ENCODE measurements at regions not wholly inside any gene's neighbourhood (a gene's known extent, or its start where the extent isn't known, plus 50 kb on each side); places are given as distances from the start of the nearest gene placed in this dataset.
"Not testable (repeated sequence)": the region's sequence is repeated elsewhere in the genome, so short reads cannot be mapped to it uniquely, and the experiment has no call there.

GRCh38 chr2:220555961-220556630, 928.7 kb downstream of the SLC4A3 start:
- DNase-seq (ENCODE audit: low spot score): peak; percentile 53

GRCh38 chr2:220556658-220557057, 929.2 kb downstream of the SLC4A3 start:
- DNase-seq (ENCODE audit: low spot score): peak; percentile 67

DNA sequence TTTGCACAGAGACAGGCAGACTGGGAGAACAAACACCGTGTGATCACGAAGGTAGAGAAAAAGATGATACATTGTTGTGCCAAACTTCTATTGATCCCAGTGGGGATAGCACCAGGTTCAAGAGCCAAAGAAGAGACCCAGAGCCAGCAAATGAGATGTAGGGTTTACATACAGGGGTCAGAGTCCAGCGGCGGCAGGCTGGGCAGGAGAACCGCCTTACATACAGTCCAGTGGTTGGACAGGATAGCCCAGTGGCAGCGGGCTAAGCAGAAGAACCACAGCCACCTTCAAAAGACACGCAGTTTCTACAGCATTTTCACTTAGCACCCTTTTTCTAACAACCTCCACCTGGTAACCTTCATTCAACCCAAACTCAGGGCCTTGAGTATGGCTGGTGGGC, 932.8 kb downstream of the SLC4A3 start:
- DNase-seq (ENCODE audit: low spot score): no peak

- no peak for DNase-seq (ENCODE audit: low spot score)
Observed at GRCh38 chr2:220562375-220563140, 935.1 kb downstream of the SLC4A3 start.

GRCh38 chr2:220568296-220568695, 940.9 kb downstream of the SLC4A3 start:
- no peak for DNase-seq (ENCODE audit: low spot score)

GRCh38 chr2:220569112-220569897, 941.9 kb downstream of the SLC4A3 start:
- DNase-seq (ENCODE audit: low spot score): no peak

GRCh38 chr2:220572385-220572784, 945.0 kb downstream of the SLC4A3 start:
- DNase-seq (ENCODE audit: low spot score): no peak

GRCh38 chr2:220574038-220574437, 946.6 kb downstream of the SLC4A3 start:
- DNase-seq (ENCODE audit: low spot score): no peak

DNA sequence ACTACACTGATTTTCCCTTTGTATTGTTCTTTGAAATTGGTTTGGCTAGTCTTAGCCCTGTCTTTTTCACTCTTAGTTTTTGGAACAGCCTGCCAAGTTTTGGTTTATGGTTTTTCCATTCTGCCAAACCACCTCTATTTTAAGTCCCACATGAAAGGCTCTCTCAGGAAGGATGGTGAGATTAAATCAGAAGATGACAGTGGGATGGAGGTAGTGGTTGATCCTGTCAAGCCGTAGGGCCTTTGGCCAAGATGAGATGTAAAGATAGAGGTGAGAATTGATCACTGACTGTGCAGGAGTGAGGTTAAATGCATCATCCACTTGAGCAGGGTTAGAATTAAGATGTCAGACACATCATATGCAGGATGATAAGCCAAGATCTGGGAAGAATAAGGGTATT, 948.5 kb downstream of the SLC4A3 start:
- no peak for DNase-seq (ENCODE audit: low spot score)

DNA sequence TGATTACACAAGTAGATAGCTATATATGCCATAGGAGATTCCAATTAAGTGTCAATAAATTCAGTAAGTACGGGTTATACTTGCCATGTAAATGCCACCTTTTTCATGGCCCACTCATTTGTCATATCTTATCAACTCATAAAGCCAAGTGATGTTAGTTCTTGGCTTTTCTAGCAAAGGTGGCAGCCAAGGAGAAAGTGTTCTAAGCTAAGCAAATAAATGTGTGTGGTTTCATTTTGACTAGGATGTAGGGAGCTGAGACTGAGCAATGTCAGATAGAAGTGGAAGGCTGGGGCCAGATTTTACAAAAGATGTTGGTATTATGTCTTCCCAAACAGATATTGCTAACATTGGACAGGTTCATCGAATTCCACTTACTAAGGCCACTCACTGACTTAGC, 952.0 kb downstream of the SLC4A3 start:
- no peak for DNase-seq (ENCODE audit: low spot score)

DNA sequence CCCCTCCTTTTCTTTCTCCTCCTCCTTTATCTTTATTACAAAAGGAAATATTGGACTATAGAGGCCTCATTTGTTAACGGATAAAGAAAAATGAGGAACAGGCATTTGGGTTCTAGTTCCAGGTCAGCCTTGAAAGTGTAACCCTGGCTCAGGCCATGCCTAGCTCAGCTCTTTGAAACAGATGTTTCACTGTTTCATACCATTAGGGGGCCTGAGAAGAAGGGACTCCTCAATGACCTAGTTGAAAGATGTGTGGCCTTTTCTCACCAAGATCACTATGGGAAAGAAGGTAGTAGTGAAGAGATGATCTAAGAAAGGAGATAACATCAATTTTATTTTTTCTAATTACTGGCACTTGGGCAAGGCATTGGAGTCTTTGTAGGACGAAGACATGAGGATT, 952.7 kb downstream of the SLC4A3 start:
- no peak for DNase-seq (ENCODE audit: low spot score)

DNA sequence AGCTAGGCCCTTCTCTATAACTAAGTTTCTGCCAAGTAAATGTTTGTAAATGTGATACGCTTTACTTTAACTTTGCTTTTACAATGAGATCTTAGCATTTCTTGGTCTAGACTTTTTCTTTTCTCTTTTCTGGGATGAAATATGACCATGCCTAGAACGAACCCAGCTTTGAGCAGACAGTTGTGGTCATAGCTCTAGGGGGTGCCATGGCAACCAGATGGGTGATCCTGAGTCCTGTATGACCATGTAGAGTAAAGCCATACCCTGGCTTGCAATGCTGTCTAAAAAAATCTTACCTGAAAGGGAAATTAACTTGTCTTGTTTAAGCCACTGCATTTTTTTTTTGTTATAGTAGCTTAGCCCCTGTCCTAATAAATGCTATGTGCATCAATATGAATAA, 956.3 kb downstream of the SLC4A3 start:
- DNase-seq (ENCODE audit: low spot score): no peak

GRCh38 chr2:220585241-220585640, 957.8 kb downstream of the SLC4A3 start:
- DNase-seq (ENCODE audit: low spot score): no peak

DNA sequence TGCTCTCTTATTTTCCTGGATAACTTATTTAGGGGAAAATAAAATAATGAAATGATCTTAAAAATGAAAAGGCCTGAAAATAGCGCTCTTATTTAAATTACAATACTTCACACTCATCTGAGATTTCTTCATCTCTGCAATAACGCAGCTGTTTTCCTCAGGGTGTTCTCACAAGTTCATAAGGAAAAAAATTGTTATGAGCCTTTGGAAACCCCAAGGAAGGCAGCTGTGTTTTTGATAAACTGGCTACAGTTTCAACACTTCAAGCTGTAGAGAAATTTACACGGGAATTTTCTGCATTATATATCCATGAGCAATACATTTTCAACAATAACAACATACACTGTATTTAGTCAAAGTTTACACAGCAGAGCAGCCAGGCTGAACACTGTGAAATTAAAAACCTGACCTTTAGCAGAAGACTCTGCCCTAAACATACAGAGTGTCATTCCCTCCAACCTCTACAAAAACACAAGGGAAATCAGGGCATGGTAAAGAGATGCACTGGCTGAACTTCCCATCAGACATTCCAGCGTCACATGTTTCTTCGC, 959.6 kb downstream of the SLC4A3 start:
- DNase-seq (ENCODE audit: low spot score): no peak

DNA sequence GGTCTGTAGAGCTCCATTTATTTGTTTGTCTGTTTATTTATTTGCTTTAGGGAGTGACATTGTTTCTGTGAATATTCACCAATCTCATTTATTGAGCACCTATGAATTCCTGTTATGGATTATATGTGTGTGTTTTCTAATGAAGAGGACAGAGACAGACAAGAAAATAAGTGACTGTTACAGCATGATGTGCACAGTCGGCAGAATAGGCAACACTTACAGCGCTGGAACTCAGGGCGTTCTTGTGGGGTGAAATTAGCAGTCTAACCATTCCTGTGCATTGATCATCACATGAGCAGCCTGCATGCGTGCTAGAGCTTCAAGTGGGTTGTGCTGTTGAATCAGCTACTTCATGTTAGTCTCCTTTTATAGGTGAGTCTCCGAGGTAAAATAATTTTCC, 960.7 kb downstream of the SLC4A3 start:
- no peak for DNase-seq (ENCODE audit: low spot score)

- DNase-seq (ENCODE audit: low spot score): no peak
Observed at GRCh38 chr2:220590476-220590875, 963.0 kb downstream of the SLC4A3 start.

DNA sequence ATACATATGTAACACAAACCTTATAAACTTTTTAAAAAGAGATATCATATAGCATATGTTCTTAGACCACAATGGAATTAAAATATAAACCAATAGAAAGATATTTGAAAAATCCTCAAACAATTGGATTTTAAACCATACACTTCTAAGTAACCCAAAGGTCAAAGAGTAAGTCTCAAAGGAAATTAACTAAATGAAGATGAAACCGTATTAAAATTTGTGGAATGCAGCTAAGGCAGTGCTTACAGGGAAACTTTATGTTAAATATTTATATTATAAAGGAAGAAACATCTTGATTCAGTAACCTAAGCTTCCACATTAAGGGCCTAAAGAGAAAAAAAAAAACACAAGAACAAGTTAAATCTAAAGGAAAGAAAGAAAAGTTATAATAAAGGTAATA, 966.1 kb downstream of the SLC4A3 start:
- no peak for DNase-seq (ENCODE audit: low spot score)

- no peak for DNase-seq (ENCODE audit: low spot score)
Observed at GRCh38 chr2:220601674-220602073, 970.4 kb downstream of the EPHA4 start.

- DNase-seq (ENCODE audit: low spot score): not testable (repeated sequence)
Observed at GRCh38 chr2:220613004-220613403, 959.1 kb downstream of the EPHA4 start.

DNA sequence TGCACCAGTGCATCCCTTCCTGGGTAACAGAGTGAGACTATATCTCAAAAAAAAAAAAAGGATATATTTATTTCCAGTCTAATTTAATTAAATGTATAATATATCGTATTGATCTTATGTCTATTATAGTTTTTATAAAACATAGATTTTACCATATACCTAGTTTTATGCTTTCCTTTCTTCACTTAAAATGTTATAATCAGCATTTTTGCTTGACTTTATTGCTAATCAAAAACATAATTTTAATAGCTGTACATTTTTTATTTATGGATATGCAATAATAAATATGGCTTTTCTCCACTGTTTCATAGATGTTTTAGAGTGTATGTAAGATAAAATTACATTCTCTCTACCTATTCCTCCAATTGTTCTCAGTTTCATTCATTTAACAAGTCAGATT, 958.0 kb downstream of the EPHA4 start:
- DNase-seq (ENCODE audit: low spot score): no peak

DNA sequence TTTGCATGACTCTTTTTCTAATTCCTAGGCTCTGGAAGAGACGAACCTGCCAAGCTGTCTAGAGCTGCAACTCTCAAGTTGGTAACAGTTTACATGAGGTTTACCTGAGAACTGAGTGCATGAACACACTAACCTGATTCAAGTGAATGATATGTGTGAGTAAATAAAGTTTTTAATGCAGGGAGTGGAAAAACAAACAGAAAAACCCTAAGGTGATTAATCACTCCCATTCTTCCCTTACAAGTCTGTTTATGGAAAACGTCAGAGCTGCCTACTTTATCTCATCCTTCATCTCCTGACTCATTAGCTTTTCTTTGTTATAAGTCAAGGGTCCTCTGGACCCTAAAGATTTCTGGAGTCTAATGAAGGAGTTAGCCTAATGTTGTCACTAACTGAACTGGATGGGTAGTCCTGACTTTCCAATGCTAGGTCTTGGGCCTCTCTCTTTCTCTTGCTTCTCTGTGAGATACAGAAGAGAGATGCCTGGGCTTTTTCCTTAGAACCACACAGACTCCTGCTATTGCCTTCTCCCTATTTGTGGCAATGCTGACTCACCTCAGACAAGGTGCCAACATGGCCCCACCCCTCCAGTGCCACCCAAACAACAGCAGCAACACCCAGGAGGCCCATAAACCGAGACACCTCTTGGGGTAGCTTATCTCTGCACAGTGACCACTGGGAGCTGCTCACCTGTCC, 952.4 kb downstream of the EPHA4 start:
- DNase-seq (ENCODE audit: low spot score): peak; percentile 74

DNA sequence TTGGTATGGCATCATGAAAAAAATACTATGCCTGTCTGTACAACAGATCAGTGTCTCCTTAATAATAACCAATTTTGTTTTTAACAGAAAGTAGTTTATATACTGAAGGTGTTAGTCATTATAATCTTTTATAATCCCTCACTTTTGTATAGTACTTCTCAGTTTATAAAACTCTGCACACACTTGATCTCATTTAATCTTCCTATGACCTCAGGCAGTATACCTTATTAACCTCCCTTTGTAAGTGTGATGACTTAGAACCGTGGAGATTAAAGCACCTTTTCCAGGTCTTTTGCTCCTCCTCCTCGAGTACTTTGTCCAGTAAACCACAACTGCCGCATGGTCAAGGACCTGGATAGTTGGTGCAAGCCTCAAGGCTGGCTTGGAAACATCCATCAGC, 945.5 kb downstream of the EPHA4 start:
- no peak for DNase-seq (ENCODE audit: low spot score)
